ENCODE measurements at regions not wholly inside any gene's neighbourhood (a gene's known extent, or its start where the extent isn't known, plus 50 kb on each side); places are given as distances from the start of the nearest gene placed in this dataset.

- TF ChIP-seq CTCF (conservative IDR thresholded peaks at IDR 0.05), result no peak
- peaks cover 9% of the 10 kb centered on the region; the same call in 1 of the 2 replicates for H3K27me3 ChIP-seq (ENCODE audit: insufficient read depth, low read length)
- no peak overlapping the region for H2AK5ac ChIP-seq (ENCODE audit: insufficient read length, low read length)
- H3T11ph ChIP-seq (ENCODE audit: low read length), result no peak overlapping the region
- H3K23ac ChIP-seq (ENCODE audit: insufficient read length, low read depth, low read length), result no peak overlapping the region
- H2AFZ ChIP-seq (ENCODE audit: low read length), result no peak overlapping the region
- H3K14ac ChIP-seq (ENCODE audit: insufficient read depth, low read length), result no peak overlapping the region
- H3K27me3 Mint-ChIP-seq (ENCODE audit: low read depth), result peaks cover 74% of the 10 kb centered on the region
- no peak overlapping the region; a peak in 1 of 7 replicates for H3K27ac Mint-ChIP-seq
- no peaks in the 10 kb centered on the region; a peak in 1 of 7 replicates for H3K36me3 Mint-ChIP-seq (ENCODE audit: insufficient read depth in 1 of 3, low read depth in 3 of 3)
- H3K4ac ChIP-seq (ENCODE audit: low read depth, low read length), result no peak overlapping the region
- H3K23me2 ChIP-seq (ENCODE audit: insufficient read length, low read depth, low read length, poor library complexity, severe bottlenecking), result no peaks in the 10 kb centered on the region
- no peaks in the 10 kb centered on the region for H3K9me3 ChIP-seq (ENCODE audit: control insufficient read depth, low read depth, low read length)
- no CpG with 5 or more reads among the region's 16 CpGs for WGBS (ENCODE audit: extremely low coverage, insufficient read length, low lambda C conversion rate)
- peaks cover 54 to 58% of the 10 kb centered on the region in 2 experiments for H3K4me1 Mint-ChIP-seq
- H2BK20ac ChIP-seq (ENCODE audit: low read depth, low read length, poor library complexity, severe bottlenecking), result no peak overlapping the region
- peak overlapping the region; percentile 1 for H3K4me2 ChIP-seq (ENCODE audit: insufficient read depth, insufficient read length, low read length)
- no peaks in the 10 kb centered on the region for H3K9me3 Mint-ChIP-seq
- H4K20me1 ChIP-seq (ENCODE audit: control insufficient read depth, insufficient read depth, insufficient read length), result no peaks in the 10 kb centered on the region
- peak overlapping the region; percentile 16 for H3K18ac ChIP-seq (ENCODE audit: insufficient read length, low read depth, low read length)
- H2BK120ac ChIP-seq (ENCODE audit: low read depth, low read length, poor library complexity, severe bottlenecking), result no peak overlapping the region
- DNase-seq, result no peak
- H3K79me1 ChIP-seq (ENCODE audit: insufficient read depth, low read depth, low read length, poor library complexity, severe bottlenecking), result no peaks in the 10 kb centered on the region
- peak overlapping the region in 1 of 2 experiments; percentile 66; a peak in 3 of 5 replicates for H3K4me3 Mint-ChIP-seq
- H3K56ac ChIP-seq (ENCODE audit: insufficient read length, low read depth, low read length), result no peak overlapping the region
- no peak overlapping the region for H3K27ac ChIP-seq (ENCODE audit: insufficient read length, low read depth, low read length)
- no peak overlapping the region for H4K8ac ChIP-seq (replicated peaks; ENCODE audit: insufficient read length, low read depth, low read length)
- H2BK12ac ChIP-seq (ENCODE audit: insufficient read length, low read depth, low read length), result no peak overlapping the region
- H3K79me2 ChIP-seq (ENCODE audit: insufficient read depth, low read length), result no peaks in the 10 kb centered on the region
- H3K4me1 ChIP-seq (ENCODE audit: insufficient read depth, low read length), result peaks cover 12% of the 10 kb centered on the region
- no peak overlapping the region for H2BK5ac ChIP-seq (ENCODE audit: insufficient read length, low read length)
- H4K91ac ChIP-seq (ENCODE audit: insufficient read length, low read depth, low read length), result no peak overlapping the region
- no peak overlapping the region for H4K5ac ChIP-seq (ENCODE audit: insufficient read length, low read depth, low read length)
- no peak overlapping the region for H3K9ac ChIP-seq (ENCODE audit: extremely low read depth, insufficient read length, low read length)
- no peak overlapping the region for H2BK15ac ChIP-seq (ENCODE audit: low read depth, low read length)
Measured at GRCh38 chr6:41489120-41489851, 56.9 kb upstream of the FOXP4 start.
